Astrocyte (in vitro differentiated cells and primary cell): ENCODE measurements at regions not wholly inside any gene's neighbourhood (a gene's known extent, or its start where the extent isn't known, plus 50 kb on each side); places are given as distances from the start of the nearest gene placed in this dataset.

Experiments
- CTCF ChIP-seq: IDR thresholded peaks from 2 replicates; pipeline ENCODE4 v1.5.1; 2011; ENCODE audit warnings: low read depth, mild to moderate bottlenecking, inconsistent platforms, low read length, moderate library complexity; ENCODE audit not compliant: insufficient read depth
- EZH2 ChIP-seq: IDR thresholded peaks from 2 replicates; pipeline ENCODE4 v1.6.1; 2012; ENCODE audit warnings: mild to moderate bottlenecking, low read length, inconsistent platforms; ENCODE audit not compliant: insufficient read depth

- no peak for TF ChIP-seq CTCF
- TF ChIP-seq EZH2, result no peak
Observed at GRCh38 chr6:71371559-71371958, 82.9 kb downstream of the OGFRL1 start.
